ENCODE measurements at regions not wholly inside any gene's neighbourhood (a gene's known extent, or its start where the extent isn't known, plus 50 kb on each side); places are given as distances from the start of the nearest gene placed in this dataset.

- TF ChIP-seq CTCF (IDR thresholded peaks at IDR 0.05) (no peak), EZH2 (IDR thresholded peaks at IDR 0.05; ENCODE audit: borderline replicate concordance, insufficient read depth, low read depth, low read length, poor library complexity, severe bottlenecking) (no peak)
Measured at GRCh38 chr2:18077231-18077630, 198.8 kb downstream of the KCNS3 start.

Data from B cell (primary cell).